HG02623 (cell line): ENCODE measurements at regions not wholly inside any gene's neighbourhood (a gene's known extent, or its start where the extent isn't known, plus 50 kb on each side); places are given as distances from the start of the nearest gene placed in this dataset.
"Not testable (repeated sequence)": the region's sequence is repeated elsewhere in the genome, so short reads cannot be mapped to it uniquely, and the experiment has no call there.

ENCODE experiments used
- ATAC-seq: cut with Tn5 transposase; IDR thresholded peaks from one replicate; pipeline ENCODE4 v1.9.1; 2021; ENCODE audit warnings: moderate library complexity; ENCODE audit not compliant: unreplicated experiment

DNA sequence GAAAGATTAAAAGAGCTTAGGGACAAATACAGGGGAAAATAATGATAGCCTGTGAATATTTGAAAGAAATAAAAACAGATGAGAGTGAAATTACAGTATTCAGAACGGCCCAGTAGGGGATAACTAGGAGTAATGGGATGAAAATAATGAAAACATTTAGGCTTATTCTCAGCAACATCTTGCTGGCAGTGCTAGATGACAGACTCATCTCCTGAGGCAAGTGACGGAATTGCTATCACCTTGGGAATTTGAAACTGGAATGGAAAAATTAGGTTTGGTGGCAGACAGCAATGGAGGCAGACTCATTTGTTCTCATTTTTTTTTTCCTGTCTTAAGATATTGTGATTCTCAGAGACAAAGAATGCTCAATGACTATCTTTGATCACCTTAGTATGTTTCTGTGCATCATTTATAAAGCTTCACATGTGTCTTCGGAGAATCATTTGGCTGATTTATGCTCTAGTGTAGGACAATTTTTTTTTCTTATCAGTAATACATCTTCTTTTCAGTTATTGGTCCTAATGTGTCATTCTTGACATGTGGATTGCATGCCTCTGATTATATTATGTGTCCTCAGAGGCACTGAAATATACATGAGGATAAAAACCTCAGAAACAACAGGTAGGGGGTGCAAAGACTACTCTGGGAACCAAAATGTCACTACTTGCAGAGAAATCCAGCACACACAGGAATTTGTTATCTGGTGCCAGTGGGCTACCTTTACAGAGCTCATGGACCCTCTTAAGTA lies 711.7 kb downstream of the EDEM1 start:
- ATAC-seq: no peak

DNA sequence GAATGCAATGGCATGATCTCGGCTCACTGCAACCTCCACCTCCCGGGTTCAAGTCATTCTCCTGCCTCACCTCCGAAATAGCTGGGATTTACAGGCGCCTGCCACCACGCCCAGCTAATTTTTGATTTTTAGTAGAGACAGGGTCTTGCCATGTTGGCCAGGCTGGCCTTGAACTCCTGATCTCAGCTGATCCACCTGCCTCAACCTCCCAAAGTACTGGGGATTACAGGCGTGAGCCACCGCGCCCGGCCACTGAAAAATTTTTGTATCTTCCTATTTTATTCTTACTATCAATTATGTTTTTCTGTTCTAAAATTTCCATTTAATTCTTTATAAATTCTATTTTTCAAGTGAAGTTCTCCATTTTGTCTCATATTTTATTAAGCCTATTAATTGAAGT lies 730.4 kb downstream of the EDEM1 start:
- ATAC-seq: no peak

DNA sequence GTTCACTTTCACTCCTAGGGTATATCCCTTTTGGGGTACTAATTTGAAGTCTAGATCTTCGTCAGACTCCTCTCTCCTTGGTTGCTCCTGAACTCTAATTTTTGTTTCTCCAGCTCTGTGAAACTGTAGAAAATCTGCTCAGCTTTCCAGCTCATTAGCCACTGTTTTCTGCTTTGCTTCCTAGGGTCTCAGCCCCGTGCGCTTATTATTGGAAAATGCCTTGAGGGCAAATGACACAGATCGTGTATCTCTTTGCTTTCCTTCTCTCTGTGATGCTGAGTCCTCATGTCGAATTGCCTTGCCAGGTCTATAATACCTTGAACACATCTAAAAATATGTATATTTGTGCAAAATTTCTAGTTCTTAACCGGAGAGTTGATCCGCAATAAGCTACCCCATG lies 731.1 kb downstream of the EDEM1 start:
- no peak for ATAC-seq

DNA sequence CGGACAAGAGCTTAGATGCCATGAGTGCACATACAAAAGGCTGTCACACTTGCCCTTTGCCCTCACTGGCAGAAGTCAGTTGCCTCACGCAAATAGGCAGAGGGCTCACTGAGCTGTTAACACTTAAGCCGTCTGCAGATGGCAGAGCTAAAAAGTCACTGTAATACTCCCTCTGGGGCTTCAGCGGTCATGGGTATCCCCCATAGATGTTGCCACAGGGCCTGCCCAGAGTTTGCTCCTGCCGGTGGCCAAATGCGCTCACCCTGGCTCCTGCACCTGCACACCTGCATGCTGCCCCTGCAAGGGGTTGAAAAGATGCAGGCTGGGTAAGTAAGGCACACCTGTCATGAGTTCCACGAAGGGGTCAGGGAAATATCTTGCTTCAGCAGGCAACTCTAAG lies 741.5 kb downstream of the EDEM1 start:
- no peak for ATAC-seq

DNA sequence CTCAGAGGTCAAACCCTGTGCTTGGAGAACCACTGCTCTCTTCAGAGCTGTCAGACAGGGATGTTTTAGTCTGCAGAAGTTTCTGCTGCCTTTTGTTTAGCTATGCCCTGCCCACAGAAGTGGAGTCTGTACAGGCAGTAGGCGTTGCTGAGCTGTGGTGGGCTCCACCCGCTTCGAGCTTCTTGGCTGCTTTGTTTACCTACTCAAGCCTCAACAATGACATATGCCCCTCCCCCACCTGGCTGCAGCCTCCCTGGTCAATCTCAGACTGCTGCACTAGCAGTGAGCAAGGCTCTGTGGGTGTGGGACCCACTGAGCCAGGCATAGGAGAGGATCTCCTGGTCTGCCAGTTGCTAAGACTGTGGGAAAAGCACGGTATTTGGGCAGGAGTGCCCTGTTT lies 756.6 kb downstream of the EDEM1 start:
- ATAC-seq: not testable (repeated sequence)

DNA sequence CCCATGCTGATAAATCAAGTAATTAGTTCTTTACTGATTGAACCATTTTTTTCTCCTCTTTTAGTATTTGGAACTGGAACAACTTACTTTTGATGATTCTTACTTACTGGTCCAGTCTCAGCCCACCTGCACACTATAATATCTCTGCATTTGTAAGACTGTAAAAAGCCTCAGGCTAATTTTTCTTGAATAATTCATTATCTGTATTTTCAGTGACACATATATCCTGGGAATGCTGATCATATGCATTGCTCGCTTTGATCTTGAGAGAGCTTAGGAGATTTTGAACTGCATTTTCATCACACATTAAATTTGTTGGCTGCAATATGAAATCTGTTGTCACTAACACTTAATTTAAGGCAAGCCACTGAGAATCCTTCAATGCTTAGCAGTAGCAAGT lies 760.6 kb downstream of the EDEM1 start:
- ATAC-seq: no peak

DNA sequence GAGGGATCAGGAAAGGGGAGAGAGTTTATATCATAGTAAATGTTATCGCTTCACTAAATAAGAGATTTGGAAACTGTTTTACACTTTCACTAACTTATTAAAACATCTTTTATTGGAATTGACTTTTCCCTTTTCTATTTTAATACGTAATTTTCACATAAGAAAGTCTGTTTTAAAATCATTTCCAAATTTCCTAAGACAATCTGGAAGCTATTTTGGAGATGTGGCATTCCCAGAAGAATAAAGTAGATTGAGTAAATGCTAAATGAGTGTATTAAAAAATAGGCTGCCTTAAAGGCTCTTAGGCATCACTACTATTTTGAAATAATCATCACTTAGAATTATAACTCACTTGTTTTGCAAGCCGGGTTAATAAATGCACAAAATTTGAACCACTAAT lies 763.5 kb downstream of the EDEM1 start:
- no peak for ATAC-seq

DNA sequence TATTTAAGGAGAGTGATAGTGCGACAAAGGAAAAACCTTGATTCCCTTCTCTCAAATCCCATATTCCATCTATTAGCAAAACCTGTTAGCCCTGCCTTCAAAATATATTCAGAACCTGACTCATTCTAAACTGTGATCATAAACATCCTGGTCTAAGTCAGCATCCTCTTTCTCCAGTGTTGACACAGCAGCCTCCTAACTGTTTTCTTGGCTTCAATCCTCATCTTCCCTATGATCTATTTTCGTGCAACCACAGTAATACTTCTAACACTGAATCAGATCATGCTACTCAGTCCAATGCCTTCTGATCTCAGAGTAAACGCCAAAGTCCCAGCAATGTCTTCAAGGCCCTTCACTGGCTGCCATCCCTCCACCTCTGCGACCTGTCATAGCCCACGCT lies 785.1 kb downstream of the EDEM1 start:
- no peak for ATAC-seq

DNA sequence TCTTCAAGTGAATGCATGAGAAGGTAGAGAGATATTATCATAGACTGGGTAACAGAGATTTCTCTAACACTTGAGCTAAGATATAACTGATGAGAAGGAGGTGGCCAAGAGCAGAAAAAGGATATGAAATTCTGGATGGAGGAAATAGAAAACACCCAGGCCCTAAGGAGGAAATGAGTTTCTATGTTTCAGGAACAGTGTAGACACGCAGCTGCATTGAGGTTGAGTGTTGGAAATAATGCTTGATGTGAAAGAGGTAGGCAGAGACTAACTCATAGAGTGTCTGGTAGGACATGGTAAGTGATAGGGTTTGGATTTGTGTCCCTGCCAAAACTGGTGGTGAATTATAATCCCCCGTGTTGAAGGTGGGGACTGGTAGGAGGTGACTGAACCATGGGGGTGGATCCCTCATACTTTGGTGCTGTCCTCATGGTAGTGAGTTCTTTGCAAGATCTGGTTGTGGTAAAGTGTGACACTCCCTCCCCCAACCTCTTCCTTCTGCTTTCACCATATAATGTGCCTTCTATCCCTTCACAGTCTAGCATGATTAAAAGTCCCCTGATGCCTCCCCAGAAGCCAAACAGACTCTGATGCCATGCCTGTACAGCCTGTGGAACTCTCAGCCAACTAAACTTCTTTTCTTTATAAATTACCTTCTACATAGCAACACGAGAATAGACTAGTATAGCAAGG lies 787.3 kb downstream of the EDEM1 start:
- ATAC-seq: no peak

DNA sequence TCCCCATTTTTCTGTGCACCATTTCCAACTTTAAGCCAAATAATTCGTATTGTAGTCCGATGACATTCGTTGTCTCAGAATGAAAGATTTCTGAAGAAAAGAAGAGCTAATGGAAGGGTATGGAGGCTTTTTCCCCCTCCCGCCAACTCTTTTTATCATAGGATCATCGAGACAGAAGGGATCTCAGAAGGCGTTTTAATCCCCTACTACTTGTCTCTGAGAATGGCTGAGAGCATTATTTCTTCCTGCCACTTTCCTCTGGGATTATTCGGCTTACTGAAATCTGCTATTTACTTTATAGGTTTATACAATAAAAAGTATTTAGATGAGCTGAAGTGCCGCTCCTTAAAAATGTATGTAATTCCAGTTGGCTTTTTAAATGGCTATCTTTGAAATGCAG lies 789.8 kb downstream of the EDEM1 start:
- ATAC-seq: no peak

DNA sequence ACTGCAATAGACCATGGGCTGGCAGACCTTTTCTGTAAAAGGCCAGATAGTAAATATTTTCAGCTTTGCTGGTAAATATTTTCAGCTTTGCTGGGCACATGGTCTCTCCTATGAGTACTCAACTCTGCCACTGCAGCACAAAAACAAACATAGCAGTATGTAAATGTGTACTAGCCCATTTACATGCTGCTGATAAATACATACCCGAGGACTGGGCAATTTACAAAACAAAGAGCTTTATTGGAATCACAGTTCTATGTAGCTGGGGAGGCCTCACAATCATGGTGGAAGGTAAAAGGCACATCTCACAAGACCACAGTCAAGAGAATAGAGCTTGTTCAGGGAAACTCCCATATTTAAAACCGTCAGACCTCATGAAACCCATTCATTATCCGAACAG lies 793.0 kb downstream of the EDEM1 start:
- ATAC-seq: no peak

DNA sequence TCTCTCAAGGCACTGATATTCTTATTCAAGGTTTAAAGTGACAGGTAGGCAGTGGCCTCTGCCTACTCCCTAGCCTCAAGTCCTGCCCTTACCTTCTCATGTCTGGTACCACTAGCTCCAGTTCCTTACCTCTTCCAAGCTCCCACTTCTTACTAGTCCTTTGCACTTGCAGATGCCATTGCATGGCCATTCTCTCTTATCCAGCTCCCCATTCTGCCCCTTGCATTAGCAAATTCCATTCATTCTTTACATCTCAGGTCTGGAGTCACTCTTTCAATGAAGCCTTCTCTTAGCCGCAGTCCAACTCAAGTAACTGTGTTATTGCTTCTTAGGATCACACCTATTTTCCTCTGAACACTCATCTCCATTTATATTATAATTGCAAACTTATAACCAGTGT lies 807.1 kb downstream of the EDEM1 start:
- no peak for ATAC-seq

DNA sequence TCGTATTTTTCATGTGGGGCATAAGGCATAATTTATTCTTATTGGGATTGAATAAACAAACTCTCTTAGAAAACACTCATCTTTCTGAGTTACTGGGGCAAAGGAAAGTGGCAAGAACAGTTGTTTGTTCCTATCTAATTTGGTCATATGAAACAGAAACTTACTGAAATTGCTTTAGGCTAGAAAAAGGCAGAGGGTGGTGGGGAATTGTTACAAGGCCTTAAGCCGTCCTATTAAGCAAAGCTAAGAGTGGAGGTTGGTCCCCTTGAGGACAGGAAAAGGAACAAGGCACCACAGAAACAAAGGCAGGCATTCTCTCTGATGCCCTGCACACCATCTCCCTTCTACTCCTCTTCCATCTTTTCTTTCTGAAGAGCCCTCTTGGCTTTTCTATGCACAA lies 830.9 kb downstream of the EDEM1 start:
- no peak for ATAC-seq

DNA sequence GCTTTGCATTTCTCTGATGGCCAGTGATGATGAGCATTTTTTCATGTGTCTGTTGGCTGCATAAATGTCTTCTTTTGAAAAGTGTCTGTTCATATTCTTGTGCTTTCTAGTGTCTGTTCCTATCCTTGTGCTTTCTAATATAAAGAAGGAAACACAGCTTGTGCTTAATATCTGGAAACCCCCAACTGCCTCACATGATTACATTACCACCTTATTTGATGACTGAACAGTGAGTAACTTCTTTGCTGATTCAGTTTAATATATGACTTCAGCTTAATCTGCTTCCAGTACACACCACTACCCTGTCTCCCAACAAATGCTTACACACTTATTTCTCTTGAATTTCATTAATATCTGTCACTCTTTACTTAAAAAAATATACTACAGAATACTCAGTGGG lies 835.1 kb downstream of the EDEM1 start:
- no peak for ATAC-seq

DNA sequence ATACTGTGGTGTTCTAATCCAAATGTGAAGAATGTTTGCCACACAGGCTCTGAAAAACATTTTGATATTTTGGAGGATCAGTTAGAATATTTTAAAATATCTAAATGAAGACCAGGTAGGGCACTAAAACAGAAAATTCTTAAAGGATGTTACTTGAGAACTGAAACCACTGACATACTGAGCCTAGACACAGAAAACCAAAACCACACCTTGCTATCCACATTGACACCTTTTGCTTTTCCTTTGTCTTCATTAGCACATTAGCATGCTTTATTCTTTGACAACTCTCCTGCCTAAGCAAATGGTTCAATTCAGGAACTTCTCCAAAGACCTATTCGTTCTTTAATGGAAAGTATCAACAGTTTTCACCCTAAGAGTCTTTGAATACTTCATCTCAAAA lies 835.9 kb upstream of the GRM7 start:
- no peak for ATAC-seq

DNA sequence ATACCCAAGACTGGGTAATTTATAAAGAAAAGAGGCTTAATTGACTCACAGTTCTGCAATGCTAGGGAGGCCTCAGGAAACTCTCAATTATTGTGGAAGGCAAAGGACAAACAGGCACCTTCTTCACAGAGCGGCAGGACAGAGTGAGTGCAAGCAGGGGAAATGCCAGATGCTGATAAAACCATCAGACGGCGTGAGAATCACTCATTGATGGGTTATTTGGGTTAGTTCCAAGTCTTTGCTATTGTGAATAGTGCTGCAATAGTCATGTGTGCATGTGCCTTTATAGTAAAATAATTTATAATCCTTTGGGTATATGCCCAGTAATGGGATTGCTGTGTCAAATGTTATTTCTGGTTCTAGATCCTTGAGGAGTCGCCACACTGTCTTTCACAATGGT lies 830.3 kb upstream of the GRM7 start:
- not testable (repeated sequence) for ATAC-seq

DNA sequence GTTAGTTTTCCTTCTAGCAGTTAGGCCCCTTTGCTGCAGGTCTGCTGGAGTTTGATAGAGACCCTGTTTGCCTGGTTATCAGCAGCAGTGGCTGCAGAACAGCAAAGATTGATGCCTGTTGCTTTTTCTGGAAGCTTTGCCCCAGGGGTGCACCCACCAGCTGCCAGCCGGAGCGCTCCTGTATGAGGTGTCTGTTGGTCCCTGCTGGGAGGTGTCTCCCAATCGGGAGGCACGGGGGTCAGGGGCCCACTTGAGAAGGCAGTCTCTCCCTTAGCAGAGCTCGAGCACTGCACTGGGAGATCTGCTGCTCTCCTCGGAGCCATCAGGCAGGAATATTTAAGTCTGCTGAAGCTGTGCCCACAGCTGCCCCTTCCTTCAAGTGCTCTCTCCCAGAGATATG lies 825.3 kb upstream of the GRM7 start:
- no peak for ATAC-seq

DNA sequence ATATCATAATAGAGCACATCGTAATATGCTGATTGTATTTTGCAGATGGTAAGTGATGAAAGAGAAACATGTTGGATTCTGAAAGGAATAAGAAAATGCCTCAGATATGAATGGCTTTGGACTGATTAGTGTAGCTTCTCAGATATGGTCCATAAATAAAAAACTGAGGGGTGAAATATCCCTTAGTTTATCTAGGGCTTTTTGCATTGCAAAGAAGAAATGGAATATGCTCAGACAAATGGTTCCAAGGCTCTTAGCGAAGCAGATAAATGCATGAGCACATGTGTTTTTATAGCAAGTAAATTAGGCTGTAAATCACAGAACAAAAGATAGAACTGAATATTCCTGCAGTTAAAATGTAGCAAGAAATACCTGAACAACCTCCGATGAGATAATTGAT lies 820.9 kb upstream of the GRM7 start:
- no peak for ATAC-seq

DNA sequence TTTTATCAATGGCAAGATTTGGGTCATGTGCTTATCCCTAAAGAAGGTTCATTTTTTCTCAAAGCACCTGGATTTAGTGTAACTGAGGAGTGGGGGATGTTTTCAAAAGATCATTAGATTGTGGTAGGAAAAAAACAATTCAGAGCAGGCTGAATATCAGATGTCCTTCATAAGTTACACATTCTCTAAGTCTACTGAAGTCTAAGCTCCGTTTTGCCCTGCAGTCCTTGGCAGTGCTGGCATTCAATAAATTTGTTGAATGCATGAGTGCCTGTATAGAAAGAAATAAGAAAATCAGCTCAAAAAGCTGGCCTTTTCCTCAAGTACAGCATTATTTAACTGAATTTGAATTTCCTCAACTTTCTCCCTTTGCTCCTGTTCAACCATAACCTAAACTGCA lies 819.0 kb upstream of the GRM7 start:
- no peak for ATAC-seq

DNA sequence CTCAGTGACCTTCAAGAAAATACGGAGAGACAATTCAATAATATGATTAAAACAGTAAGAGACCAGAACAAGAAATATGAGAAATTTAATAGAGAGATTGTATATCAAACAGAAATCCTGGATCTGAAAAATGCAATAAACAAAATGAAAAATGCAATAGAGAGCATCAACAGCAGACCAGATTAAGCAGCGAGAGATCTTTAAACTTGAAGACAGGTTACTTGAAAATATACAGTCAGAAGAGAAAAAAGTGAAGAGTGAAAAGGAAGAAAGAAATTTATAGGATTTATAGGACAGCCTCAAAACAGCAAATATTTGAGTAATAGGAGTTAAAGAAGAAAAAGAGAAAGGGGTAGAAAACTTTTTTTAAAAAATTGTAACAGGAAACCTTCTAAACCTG lies 813.9 kb upstream of the GRM7 start:
- no peak for ATAC-seq

DNA sequence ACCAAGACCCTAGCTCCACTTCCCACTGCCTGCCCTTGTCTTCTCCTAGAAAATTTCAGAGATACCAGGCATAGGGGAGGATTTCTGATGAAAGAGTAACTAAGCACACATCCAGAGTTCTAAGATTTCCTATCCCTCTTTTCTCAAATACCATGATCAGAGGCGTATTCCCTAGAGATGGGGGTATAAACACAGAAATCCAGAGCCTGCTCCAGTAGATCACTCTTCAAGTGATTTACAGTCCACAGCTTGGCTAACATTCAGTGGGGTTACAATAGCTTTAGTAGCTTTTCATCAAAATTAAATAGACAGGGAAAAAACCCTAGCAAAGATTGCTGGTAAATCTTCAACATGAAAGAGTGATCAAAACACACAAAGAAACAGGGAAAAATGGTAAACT lies 800.7 kb upstream of the GRM7 start:
- no peak for ATAC-seq

DNA sequence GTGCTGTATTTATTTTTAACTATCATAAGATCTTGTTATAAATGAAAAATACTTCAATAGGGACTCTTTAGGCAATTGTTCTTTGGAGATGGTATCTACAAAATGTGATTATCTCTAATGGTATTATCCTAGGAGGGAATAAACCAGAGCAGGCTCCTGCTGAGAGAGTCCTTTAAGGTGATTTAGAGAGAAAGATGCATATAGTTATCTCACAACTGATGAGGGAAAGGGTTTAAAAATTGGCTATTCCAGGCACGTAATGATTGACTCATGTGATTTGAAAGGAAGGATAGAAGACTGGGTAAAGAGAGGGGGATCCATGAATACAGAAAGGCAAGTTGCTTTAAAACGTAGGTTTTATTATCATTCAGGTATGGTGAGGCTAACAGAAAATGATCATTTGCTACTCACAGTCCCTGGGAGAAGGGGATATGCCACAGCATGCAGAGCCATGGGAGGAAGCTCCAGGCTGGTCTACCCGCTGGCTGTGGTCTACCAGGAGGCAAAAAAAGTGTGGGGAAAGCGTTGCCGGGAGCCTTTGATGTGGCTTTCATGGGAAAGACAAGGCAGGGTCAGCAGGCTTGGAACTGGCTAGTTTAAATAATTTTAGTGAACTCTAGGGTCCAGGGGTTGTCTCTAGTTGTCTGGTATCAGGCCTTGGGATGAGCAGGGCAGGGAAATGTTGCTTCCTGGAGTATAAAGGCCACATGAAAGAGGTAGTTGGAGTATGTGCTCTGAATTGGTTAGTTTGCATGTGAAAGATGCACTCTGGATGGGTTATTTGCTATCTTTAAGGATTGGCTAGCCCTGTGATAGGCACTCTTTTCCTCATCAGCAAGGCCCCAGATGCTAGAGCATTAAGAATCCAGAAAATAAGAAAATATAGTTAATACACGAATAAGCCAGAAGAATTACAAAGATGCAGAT lies 798.4 kb upstream of the GRM7 start:
- no peak for ATAC-seq
